IMR-90 (cell line): ENCODE measurements at regions not wholly inside any gene's neighbourhood (a gene's known extent, or its start where the extent isn't known, plus 50 kb on each side); places are given as distances from the start of the nearest gene placed in this dataset.

Experiments used
- ATAC-seq: fragments of 200-7000 bp; cut with Tn5 transposase; 2 replicates; pipeline ENCODE4 v1.9.1; 2020; ENCODE audit warnings: low read depth, mild to moderate bottlenecking, moderate library complexity
- BruUV-seq: library from RNA; stranded (reverse); fragments of 400-500 nt; replicated peaks from 2 replicates; lab custom pipeline; 2021; lab: Mats Ljungman, UMichigan
- CTCF ChIA-PET: fragments of 300-600 bp; formaldehyde crosslinking; extraction: SDS; loops from one replicate; lab custom pipeline; 2021; ENCODE audit warnings: antibody characterized with exemption; lab: Yijun Ruan, JAX
- POLR2A ChIA-PET: fragments of 300-600 bp; sonication (Branson Sonifier 250); formaldehyde crosslinking; loops from one replicate; lab custom pipeline; 2022; ENCODE audit warnings: antibody characterized with exemption; ENCODE audit not compliant: unreplicated experiment; lab: Charles Lee
- DNase-seq: peaks from one replicate; pipeline ENCODE4 v3.0.0; 2013
- H2AFZ ChIP-seq: replicated peaks from 2 replicates; pipeline ENCODE3; 2013; ENCODE audit warnings: low read length, mild to moderate bottlenecking; ENCODE audit not compliant: poor library complexity
- H2AK5ac ChIP-seq: 2 replicates; pipeline ENCODE4 v1.6.1; 2013; ENCODE audit warnings: low read depth, low read length, inconsistent platforms
- H2AK9ac ChIP-seq: replicated peaks from 2 replicates; pipeline ENCODE3; 2013; ENCODE audit warnings: mild to moderate bottlenecking, low read depth, low read length, moderate library complexity; ENCODE audit not compliant: poor library complexity
- H2BK120ac ChIP-seq: 2 replicates; pipeline ENCODE4 v1.6.1; 2013; ENCODE audit warnings: low read depth, low read length, inconsistent platforms
- H2BK15ac ChIP-seq: 3 replicates; pipeline ENCODE4 v1.6.1; 2013; ENCODE audit warnings: low read depth, low read length, inconsistent platforms
- H2BK20ac ChIP-seq: 2 replicates; pipeline ENCODE4 v1.6.1; 2013; ENCODE audit warnings: low read depth, mild to moderate bottlenecking, inconsistent platforms, low read length, moderate library complexity
- H2BK5ac ChIP-seq: 2 replicates; pipeline ENCODE4 v1.6.1; 2013; ENCODE audit warnings: mild to moderate bottlenecking, low read depth, low read length, inconsistent platforms; ENCODE audit not compliant: poor library complexity, severe bottlenecking
- H3K14ac ChIP-seq: replicated peaks from 2 replicates; pipeline ENCODE4 v1.6.1; 2013; ENCODE audit warnings: low read depth, low read length, inconsistent platforms
- H3K18ac ChIP-seq: 2 replicates; pipeline ENCODE4 v1.6.1; 2013; ENCODE audit warnings: low read depth, low read length, control low read depth
- H3K23ac ChIP-seq: 2 replicates; pipeline ENCODE4 v1.6.1; 2013; ENCODE audit warnings: low read depth, low read length, inconsistent platforms
- H3K27ac ChIP-seq: 2 replicates; pipeline ENCODE4 v1.5.1; 2013; ENCODE audit warnings: mild to moderate bottlenecking, control low read depth, low read length; ENCODE audit not compliant: insufficient read depth
- H3K27me3 ChIP-seq: 2 replicates; pipeline ENCODE4 v1.6.1; 2013; ENCODE audit warnings: low read length; ENCODE audit not compliant: control insufficient read depth, insufficient read depth
- H3K36me3 ChIP-seq: 2 replicates; pipeline ENCODE4 v1.6.1; 2013; ENCODE audit warnings: low read length, mixed read lengths; ENCODE audit not compliant: control insufficient read depth, insufficient read depth
- H3K4ac ChIP-seq: 2 replicates; pipeline ENCODE4 v1.6.1; 2013; ENCODE audit warnings: low read depth, low read length, inconsistent platforms
- H3K4me1 ChIP-seq: 2 replicates; pipeline ENCODE4 v1.6.1; 2013; ENCODE audit warnings: low read length, mixed read lengths; ENCODE audit not compliant: control insufficient read depth, insufficient read depth
- H3K4me2 ChIP-seq: 2 replicates; pipeline ENCODE4 v1.6.1; 2013; ENCODE audit warnings: low read depth, mild to moderate bottlenecking, control low read depth, low read length, moderate library complexity
- H3K4me3 ChIP-seq: 2 replicates; pipeline ENCODE4 v1.5.1; 2013; ENCODE audit warnings: low read depth, mild to moderate bottlenecking, control low read depth, low read length, moderate library complexity; ENCODE audit not compliant: insufficient read depth
- H3K56ac ChIP-seq: 2 replicates; pipeline ENCODE4 v1.6.1; 2013; ENCODE audit warnings: low read length, inconsistent platforms; ENCODE audit not compliant: insufficient read depth; ENCODE audit errors: extremely low read depth
- H3K79me1 ChIP-seq, 2 experiments: 2 replicates each; pipeline ENCODE4 v1.6.1; 2013; ENCODE audit warnings: low read length in 2 of 2, inconsistent platforms in 1 of 2, low read depth in 1 of 2
- H3K9ac ChIP-seq: 2 replicates; pipeline ENCODE4 v1.6.1; 2013; ENCODE audit warnings: low read depth, low read length, control low read depth
- H3K9me1 ChIP-seq: 2 replicates; pipeline ENCODE4 v1.6.1; 2013; ENCODE audit warnings: low read length, inconsistent platforms; ENCODE audit not compliant: insufficient read depth
- H3K9me3 ChIP-seq: 2 replicates; pipeline ENCODE4 v1.6.1; 2013; ENCODE audit warnings: low read length; ENCODE audit not compliant: control insufficient read depth, insufficient read depth
- H4K20me1 ChIP-seq: 2 replicates; pipeline ENCODE4 v1.6.1; 2013; ENCODE audit warnings: low read length, inconsistent platforms; ENCODE audit not compliant: insufficient read depth
- H4K5ac ChIP-seq: 2 replicates; pipeline ENCODE4 v1.6.1; 2013; ENCODE audit warnings: mild to moderate bottlenecking, low read depth, low read length, control low read depth
- H4K8ac ChIP-seq, 2 experiments: 2 replicates each; pipeline ENCODE4 v1.6.1; 2013; ENCODE audit warnings: low read depth in 2 of 2, low read length in 2 of 2, control low read depth in 1 of 2, inconsistent platforms in 1 of 2
- H4K91ac ChIP-seq: 2 replicates; pipeline ENCODE4 v1.6.1; 2013; ENCODE audit warnings: low read depth, low read length, inconsistent platforms; ENCODE audit not compliant: insufficient read depth
- CEBPB ChIP-seq: IDR thresholded peaks from 2 replicates; pipeline ENCODE4 v1.6.1; 2012; ENCODE audit warnings: low read depth, low read length, improper control_type of control experiment
- CHD1 ChIP-seq: IDR thresholded peaks from 2 replicates; pipeline ENCODE4 v1.6.1; 2012; ENCODE audit warnings: low read depth, low read length, improper control_type of control experiment
- MAFK ChIP-seq: IDR thresholded peaks from 2 replicates; pipeline ENCODE4 v1.6.1; 2012; ENCODE audit warnings: low read depth, low read length, improper control_type of control experiment
- MAZ ChIP-seq: IDR thresholded peaks from 2 replicates; pipeline ENCODE4 v1.6.1; 2012; ENCODE audit warnings: low read depth, mild to moderate bottlenecking, low read length, improper control_type of control experiment, moderate library complexity, borderline replicate concordance
- NFE2L2 ChIP-seq: fragments of 150-350 bp; IDR thresholded peaks from 2 replicates; pipeline ENCODE4 v1.6.1; 2016; ENCODE audit warnings: low read depth, mild to moderate bottlenecking, low read length
- POLR2A ChIP-seq: IDR thresholded peaks from 2 replicates; pipeline ENCODE4 v1.6.1; 2012; ENCODE audit warnings: mild to moderate bottlenecking, low read depth, low read length
- RAD21 ChIP-seq: IDR thresholded peaks from 2 replicates; pipeline ENCODE4 v1.6.1; 2012; ENCODE audit warnings: low read length, improper control_type of control experiment
- RCOR1 ChIP-seq: IDR thresholded peaks from 2 replicates; pipeline ENCODE4 v1.6.1; 2012; ENCODE audit warnings: mild to moderate bottlenecking, low read length, improper control_type of control experiment; ENCODE audit not compliant: insufficient replicate concordance
- RFX5 ChIP-seq: IDR thresholded peaks from 2 replicates; pipeline ENCODE4 v1.8.0; 2012; ENCODE audit warnings: low read depth, mild to moderate bottlenecking, low read length, moderate library complexity
- SMC3 ChIP-seq: fragments of 150-350 bp; IDR thresholded peaks from 2 replicates; pipeline ENCODE4 v1.6.1; 2016; ENCODE audit warnings: low read depth, mild to moderate bottlenecking, antibody characterized with exemption, low read length, moderate library complexity
- WGBS, 2 experiments: methylation state at CpG; one replicate each; pipeline versions ENCODE4 v1.1.5 to v1.1.7; 2013; ENCODE audit warnings: missing lambda C conversion rate in 2 of 2; ENCODE audit not compliant: insufficient read length in 1 of 2; ENCODE audit errors: extremely low coverage in 2 of 2; 5-methylcytosine and 5-hydroxymethylcytosine counted together
- dilution Hi-C: fragments of 300-500 bp; cut with HindIII; formaldehyde crosslinking; loops from one replicate; pipeline ENCODE4 v1.14.3; 2018; ENCODE audit warnings: low sequenced_read_pairs; ENCODE audit not compliant: unreplicated experiment
- in situ Hi-C: fragments of 300-500 bp; cut with MboI; formaldehyde crosslinking; loops from 3 replicates; pipeline ENCODE4 v1.14.3; 2019; ENCODE audit warnings: low sequenced_read_pairs, inconsistent platforms, mixed read lengths
- intact Hi-C: fragments of 100-400 bp; cut with micrococcal nuclease; formaldehyde crosslinking; loops from 2 replicates; pipeline ENCODE4 v1.10.0; 2022
- TF ChIP-seq, protein P1 (sequence below): fragments of 150-350 bp; IDR thresholded peaks from 2 replicates; pipeline ENCODE4 v1.6.1; 2017; ENCODE audit warnings: mild to moderate bottlenecking, antibody characterized with exemption, low read length, low read depth

DNA sequence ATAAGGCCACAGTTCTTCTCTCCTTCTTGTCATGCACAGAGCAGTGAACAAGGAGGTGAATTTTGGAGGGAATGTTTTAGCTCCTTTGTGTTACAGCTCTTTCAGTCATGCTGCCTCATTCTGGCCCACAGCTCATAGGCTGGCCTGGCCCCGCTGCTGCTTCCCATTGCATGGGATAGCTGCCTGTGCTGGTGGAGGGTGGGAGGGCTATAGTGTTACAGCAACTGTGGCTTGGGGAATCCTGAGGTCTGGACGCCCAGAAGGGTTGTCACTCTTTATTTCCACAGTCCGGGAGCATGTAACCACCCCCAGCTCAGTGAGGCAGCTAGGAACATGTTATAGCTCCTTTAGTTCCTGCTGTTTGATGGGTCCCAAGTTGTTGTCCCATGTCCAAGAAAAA lies 210.3 kb downstream of the AMY1C start:
- BruUV-seq: no TSS peak
- Histone ChIP-seq H2BK120ac (no peak overlapping the region), H2BK20ac (no peak overlapping the region), H2AK9ac (no peak overlapping the region), H4K20me1 (no peaks in the 10 kb centered on the region), H3K4me3 (no peak overlapping the region), H3K9me3 (peaks cover 14% of the 10 kb centered on the region), H3K36me3 (no peaks in the 10 kb centered on the region), H4K91ac (no peak overlapping the region), H3K14ac (no peak overlapping the region), H2BK5ac (no peak overlapping the region), H3K23ac (no peak overlapping the region), H4K8ac (no peak overlapping the region), H3K4ac (no peak overlapping the region), H3K9ac (no peak overlapping the region), H3K56ac (no peak overlapping the region), H2BK15ac (no peak overlapping the region), H3K79me1 (no peaks in the 10 kb centered on the region), H3K27me3 (no peaks in the 10 kb centered on the region), H3K4me2 (no peak overlapping the region), H2AFZ (no peak overlapping the region), H2AK5ac (no peak overlapping the region), H4K5ac (no peak overlapping the region), H3K18ac (no peak overlapping the region), H3K4me1 (no peaks in the 10 kb centered on the region), H3K9me1 (no peaks in the 10 kb centered on the region), H3K27ac (no peak overlapping the region)
- WGBS, 2 experiments: no CpG with 5 or more reads among the region's 3 CpGs
- dilution Hi-C loops (no loop called here), intact Hi-C loops (no loop called here), in situ Hi-C loops (no loop called here)
- ChIA-PET CTCF (no interaction called here), POLR2A (interaction anchor here (0.6 kb wide), 1 partner anchor 35 kb away, joined by 3 read pairs; no protein-coding TSS in a partner anchor)
- DNase-seq: no peak
- TF ChIP-seq SMC3 (no peak), MAZ (no peak), MAFK (no peak), RCOR1 (no peak), CHD1 (no peak), RFX5 (no peak), CEBPB (no peak), NFE2L2 (no peak), RAD21 (no peak), POLR2A (no peak)
- TF ChIP-seq, protein P1, sequence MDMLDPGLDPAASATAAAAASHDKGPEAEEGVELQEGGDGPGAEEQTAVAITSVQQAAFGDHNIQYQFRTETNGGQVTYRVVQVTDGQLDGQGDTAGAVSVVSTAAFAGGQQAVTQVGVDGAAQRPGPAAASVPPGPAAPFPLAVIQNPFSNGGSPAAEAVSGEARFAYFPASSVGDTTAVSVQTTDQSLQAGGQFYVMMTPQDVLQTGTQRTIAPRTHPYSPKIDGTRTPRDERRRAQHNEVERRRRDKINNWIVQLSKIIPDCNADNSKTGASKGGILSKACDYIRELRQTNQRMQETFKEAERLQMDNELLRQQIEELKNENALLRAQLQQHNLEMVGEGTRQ: no peak
- no peak for ATAC-seq
